ENCODE measurements at regions not wholly inside any gene's neighbourhood (a gene's known extent, or its start where the extent isn't known, plus 50 kb on each side); places are given as distances from the start of the nearest gene placed in this dataset.

- H3K4me3 ChIP-seq (ENCODE audit: insufficient read length, low read depth), result no peak overlapping the region
- DNase-seq (ENCODE audit: low read depth, low spot score), result no peak
- no peaks in the 10 kb centered on the region for H3K4me1 ChIP-seq (ENCODE audit: insufficient read depth, insufficient read length)
- no peak overlapping the region for H3K9ac ChIP-seq (ENCODE audit: insufficient read length, low read depth)
- H3K9me3 ChIP-seq (ENCODE audit: insufficient read depth, low read length), result peaks cover 11% of the 10 kb centered on the region
- no peak for TF ChIP-seq YY1 (IDR thresholded peaks at IDR 0.05; ENCODE audit: insufficient read depth, insufficient read length)
- no peak for TF ChIP-seq ZNF274 (IDR thresholded peaks at IDR 0.05; ENCODE audit: low read depth, low read length)
- no peak for TF ChIP-seq SUZ12 (IDR thresholded peaks at IDR 0.05; ENCODE audit: extremely low read depth, insufficient read depth, insufficient read length)
- no peaks in the 10 kb centered on the region for H3K36me3 ChIP-seq (ENCODE audit: insufficient read depth, insufficient read length, low read length)
- no peaks in the 10 kb centered on the region for H3K27me3 ChIP-seq (ENCODE audit: insufficient read depth, insufficient read length)
Measured at GRCh38 chr9:3161912-3162311, 318.0 kb upstream of the PUM3 start.

- TF ChIP-seq SUZ12 (IDR thresholded peaks at IDR 0.05; ENCODE audit: extremely low read depth, insufficient read depth, insufficient read length) (no peak), YY1 (IDR thresholded peaks at IDR 0.05; ENCODE audit: insufficient read depth, insufficient read length) (no peak), ZNF274 (IDR thresholded peaks at IDR 0.05; ENCODE audit: low read depth, low read length) (no peak)
- Histone ChIP-seq H3K9ac (ENCODE audit: insufficient read length, low read depth) (no peak overlapping the region), H3K4me3 (ENCODE audit: insufficient read length, low read depth) (no peak overlapping the region), H3K4me1 (ENCODE audit: insufficient read depth, insufficient read length) (no peaks in the 10 kb centered on the region), H3K27me3 (ENCODE audit: insufficient read depth, insufficient read length) (no peaks in the 10 kb centered on the region), H3K36me3 (ENCODE audit: insufficient read depth, insufficient read length, low read length) (no peaks in the 10 kb centered on the region), H3K9me3 (ENCODE audit: insufficient read depth, low read length) (peaks cover 4% of the 10 kb centered on the region)
- DNase-seq (ENCODE audit: low read depth, low spot score), result no peak
Measured at GRCh38 chr9:3157011-3157410, 313.1 kb upstream of the PUM3 start.

GRCh38 chr9:3151672-3152576, 308.0 kb upstream of the PUM3 start:
- Histone ChIP-seq H3K4me1 (ENCODE audit: insufficient read depth, insufficient read length) (no peaks in the 10 kb centered on the region), H3K27me3 (ENCODE audit: insufficient read depth, insufficient read length) (no peaks in the 10 kb centered on the region), H3K4me3 (ENCODE audit: insufficient read length, low read depth) (no peak overlapping the region), H3K9ac (ENCODE audit: insufficient read length, low read depth) (no peak overlapping the region), H3K36me3 (ENCODE audit: insufficient read depth, insufficient read length, low read length) (no peaks in the 10 kb centered on the region), H3K9me3 (ENCODE audit: insufficient read depth, low read length) (no peaks in the 10 kb centered on the region)
- no peak for TF ChIP-seq ZNF274 (IDR thresholded peaks at IDR 0.05; ENCODE audit: low read depth, low read length)
- no peak for TF ChIP-seq YY1 (IDR thresholded peaks at IDR 0.05; ENCODE audit: insufficient read depth, insufficient read length)
- no peak for TF ChIP-seq SUZ12 (IDR thresholded peaks at IDR 0.05; ENCODE audit: extremely low read depth, insufficient read depth, insufficient read length)
- no peak for DNase-seq (ENCODE audit: low read depth, low spot score)

GRCh38 chr9:3150074-3150473, 306.2 kb upstream of the PUM3 start:
- Histone ChIP-seq H3K4me3 (ENCODE audit: insufficient read length, low read depth) (no peak overlapping the region), H3K36me3 (ENCODE audit: insufficient read depth, insufficient read length, low read length) (no peaks in the 10 kb centered on the region), H3K4me1 (ENCODE audit: insufficient read depth, insufficient read length) (no peaks in the 10 kb centered on the region), H3K27me3 (ENCODE audit: insufficient read depth, insufficient read length) (no peaks in the 10 kb centered on the region), H3K9me3 (ENCODE audit: insufficient read depth, low read length) (no peaks in the 10 kb centered on the region), H3K9ac (ENCODE audit: insufficient read length, low read depth) (no peak overlapping the region)
- DNase-seq (ENCODE audit: low read depth, low spot score), result no peak
- no peak for TF ChIP-seq YY1 (IDR thresholded peaks at IDR 0.05; ENCODE audit: insufficient read depth, insufficient read length)
- TF ChIP-seq SUZ12 (IDR thresholded peaks at IDR 0.05; ENCODE audit: extremely low read depth, insufficient read depth, insufficient read length), result no peak
- TF ChIP-seq ZNF274 (IDR thresholded peaks at IDR 0.05; ENCODE audit: low read depth, low read length), result no peak

- H3K9ac ChIP-seq (ENCODE audit: insufficient read length, low read depth), result no peak overlapping the region
- H3K27me3 ChIP-seq (ENCODE audit: insufficient read depth, insufficient read length), result no peaks in the 10 kb centered on the region
- H3K4me3 ChIP-seq (ENCODE audit: insufficient read length, low read depth), result no peak overlapping the region
- DNase-seq (ENCODE audit: low read depth, low spot score), result no peak
- H3K9me3 ChIP-seq (ENCODE audit: insufficient read depth, low read length), result peaks cover 12% of the 10 kb centered on the region
- no peaks in the 10 kb centered on the region for H3K4me1 ChIP-seq (ENCODE audit: insufficient read depth, insufficient read length)
- H3K36me3 ChIP-seq (ENCODE audit: insufficient read depth, insufficient read length, low read length), result no peaks in the 10 kb centered on the region
- TF ChIP-seq SUZ12 (IDR thresholded peaks at IDR 0.05; ENCODE audit: extremely low read depth, insufficient read depth, insufficient read length), result no peak
- TF ChIP-seq ZNF274 (IDR thresholded peaks at IDR 0.05; ENCODE audit: low read depth, low read length), result no peak
- no peak for TF ChIP-seq YY1 (IDR thresholded peaks at IDR 0.05; ENCODE audit: insufficient read depth, insufficient read length)
Measured at GRCh38 chr9:3138231-3139229, 294.6 kb upstream of the PUM3 start.

- DNase-seq (ENCODE audit: low read depth, low spot score), result no peak
- TF ChIP-seq ZNF274 (IDR thresholded peaks at IDR 0.05; ENCODE audit: low read depth, low read length), result no peak
- no peak for TF ChIP-seq YY1 (IDR thresholded peaks at IDR 0.05; ENCODE audit: insufficient read depth, insufficient read length)
- no peak for TF ChIP-seq SUZ12 (IDR thresholded peaks at IDR 0.05; ENCODE audit: extremely low read depth, insufficient read depth, insufficient read length)
Measured at GRCh38 chr9:3137347-3137695, 293.4 kb upstream of the PUM3 start.

More at GRCh38 chr9:3137347-3137695, 293.4 kb upstream of the PUM3 start:
- Histone ChIP-seq H3K4me3 (ENCODE audit: insufficient read length, low read depth) (no peak overlapping the region), H3K9ac (ENCODE audit: insufficient read length, low read depth) (no peak overlapping the region), H3K9me3 (ENCODE audit: insufficient read depth, low read length) (peaks cover 12% of the 10 kb centered on the region), H3K4me1 (ENCODE audit: insufficient read depth, insufficient read length) (no peaks in the 10 kb centered on the region), H3K27me3 (ENCODE audit: insufficient read depth, insufficient read length) (no peaks in the 10 kb centered on the region), H3K36me3 (ENCODE audit: insufficient read depth, insufficient read length, low read length) (no peaks in the 10 kb centered on the region)

Measured in NT2/D1 (cell line).